ENCODE measurements at regions not wholly inside any gene's neighbourhood (a gene's known extent, or its start where the extent isn't known, plus 50 kb on each side); places are given as distances from the start of the nearest gene placed in this dataset.
"Not testable (repeated sequence)": the region's sequence is repeated elsewhere in the genome, so short reads cannot be mapped to it uniquely, and the experiment has no call there.

- H3K9me3 Mint-ChIP-seq: no peaks in the 10 kb centered on the region
- peaks cover 6% of the 10 kb centered on the region for H3K36me3 Mint-ChIP-seq (ENCODE audit: low read depth)
- H3K4me1 Mint-ChIP-seq (ENCODE audit: low read depth): peaks cover 20% of the 10 kb centered on the region
- no peak overlapping the region for H3K4me3 Mint-ChIP-seq
- H3K27ac Mint-ChIP-seq: no peak overlapping the region
- H3K27me3 Mint-ChIP-seq (ENCODE audit: low read depth): no peaks in the 10 kb centered on the region
These were observed 92.3 kb upstream of the TANK start for GRCh38 chr2:161067846-161068350.

GRCh38 chr2:161068670-161069069, 91.6 kb upstream of the TANK start:
- no peak overlapping the region for H3K4me3 Mint-ChIP-seq
- no peaks in the 10 kb centered on the region for H3K27me3 Mint-ChIP-seq (ENCODE audit: low read depth)
- peaks cover 5% of the 10 kb centered on the region for H3K9me3 Mint-ChIP-seq
- H3K36me3 Mint-ChIP-seq (ENCODE audit: low read depth): peaks cover 10% of the 10 kb centered on the region
- H3K4me1 Mint-ChIP-seq (ENCODE audit: low read depth): peaks cover 20% of the 10 kb centered on the region
- H3K27ac Mint-ChIP-seq: no peak overlapping the region

GRCh38 chr2:161070693-161071479, 89.3 kb upstream of the TANK start:
- H3K36me3 Mint-ChIP-seq (ENCODE audit: low read depth): peaks cover 10% of the 10 kb centered on the region
- H3K27ac Mint-ChIP-seq: no peak overlapping the region

GRCh38 chr2:161072436-161072835, 87.8 kb upstream of the TANK start:
- Mint-ChIP-seq H3K4me1 (ENCODE audit: low read depth) (peaks cover 34% of the 10 kb centered on the region), H3K36me3 (ENCODE audit: low read depth) (peaks cover 11% of the 10 kb centered on the region)
- H3K9me3 Mint-ChIP-seq; H3K27ac Mint-ChIP-seq; H3K27me3 Mint-ChIP-seq (ENCODE audit: low read depth); H3K4me3 Mint-ChIP-seq: not testable (repeated sequence)

More at GRCh38 chr2:161070693-161071479, 89.3 kb upstream of the TANK start:
- no peak overlapping the region for H3K4me3 Mint-ChIP-seq
- H3K9me3 Mint-ChIP-seq: peaks cover 7% of the 10 kb centered on the region
- no peaks in the 10 kb centered on the region for H3K27me3 Mint-ChIP-seq (ENCODE audit: low read depth)
- peaks cover 24% of the 10 kb centered on the region for H3K4me1 Mint-ChIP-seq (ENCODE audit: low read depth)

- H3K27ac Mint-ChIP-seq: no peak overlapping the region
- no peaks in the 10 kb centered on the region for H3K27me3 Mint-ChIP-seq (ENCODE audit: low read depth)
- H3K36me3 Mint-ChIP-seq (ENCODE audit: low read depth): peaks cover 11% of the 10 kb centered on the region
- H3K4me3 Mint-ChIP-seq: no peak overlapping the region
- H3K4me1 Mint-ChIP-seq (ENCODE audit: low read depth): peaks cover 51% of the 10 kb centered on the region
- H3K9me3 Mint-ChIP-seq: peaks cover 11% of the 10 kb centered on the region
These were observed 84.5 kb upstream of the TANK start for GRCh38 chr2:161075701-161076100.

- Mint-ChIP-seq H3K27me3 (ENCODE audit: low read depth) (no peaks in the 10 kb centered on the region), H3K27ac (peak overlapping the region; percentile 94), H3K4me1 (ENCODE audit: low read depth) (peaks cover 50% of the 10 kb centered on the region), H3K4me3 (peak overlapping the region; percentile 58), H3K9me3 (peaks cover 13% of the 10 kb centered on the region), H3K36me3 (ENCODE audit: low read depth) (peaks cover 16% of the 10 kb centered on the region)
These were observed 83.3 kb upstream of the TANK start for GRCh38 chr2:161076936-161077335.

GRCh38 chr2:161077367-161078210, 82.6 kb upstream of the TANK start:
- Mint-ChIP-seq H3K4me1 (ENCODE audit: low read depth) (peaks cover 52% of the 10 kb centered on the region), H3K4me3 (peak overlapping the region; percentile 58), H3K27ac (peak overlapping the region; percentile 94), H3K9me3 (peaks cover 15% of the 10 kb centered on the region), H3K27me3 (ENCODE audit: low read depth) (no peaks in the 10 kb centered on the region), H3K36me3 (ENCODE audit: low read depth) (peaks cover 13% of the 10 kb centered on the region)

- Mint-ChIP-seq H3K27me3 (ENCODE audit: low read depth) (no peaks in the 10 kb centered on the region), H3K9me3 (peaks cover 15% of the 10 kb centered on the region), H3K27ac (peak overlapping the region; percentile 94), H3K4me3 (peak overlapping the region; percentile 58), H3K36me3 (ENCODE audit: low read depth) (peaks cover 12% of the 10 kb centered on the region), H3K4me1 (ENCODE audit: low read depth) (peaks cover 52% of the 10 kb centered on the region)
These were observed 82.1 kb upstream of the TANK start for GRCh38 chr2:161078211-161078539.

GRCh38 chr2:161085149-161085548, 75.1 kb upstream of the TANK start:
- peaks cover 17% of the 10 kb centered on the region for H3K36me3 Mint-ChIP-seq (ENCODE audit: low read depth)
- peaks cover 12% of the 10 kb centered on the region for H3K9me3 Mint-ChIP-seq
- H3K4me1 Mint-ChIP-seq (ENCODE audit: low read depth): peaks cover 40% of the 10 kb centered on the region
- H3K27ac Mint-ChIP-seq: peak overlapping the region; percentile 68
- H3K27me3 Mint-ChIP-seq (ENCODE audit: low read depth): no peaks in the 10 kb centered on the region
- peak overlapping the region; percentile 56 for H3K4me3 Mint-ChIP-seq

GRCh38 chr2:161088658-161089350, 71.4 kb upstream of the TANK start:
- peaks cover 8% of the 10 kb centered on the region for H3K9me3 Mint-ChIP-seq
- peaks cover 11% of the 10 kb centered on the region for H3K36me3 Mint-ChIP-seq (ENCODE audit: low read depth)
- H3K4me3 Mint-ChIP-seq: peak overlapping the region; percentile 1
- H3K27me3 Mint-ChIP-seq (ENCODE audit: low read depth): no peaks in the 10 kb centered on the region
- peak overlapping the region; percentile 59 for H3K27ac Mint-ChIP-seq
- peaks cover 50% of the 10 kb centered on the region for H3K4me1 Mint-ChIP-seq (ENCODE audit: low read depth)

GRCh38 chr2:161090411-161090810, 69.8 kb upstream of the TANK start:
- H3K4me3 Mint-ChIP-seq: peak overlapping the region; percentile 67
- H3K27me3 Mint-ChIP-seq (ENCODE audit: low read depth): no peaks in the 10 kb centered on the region
- peaks cover 53% of the 10 kb centered on the region for H3K4me1 Mint-ChIP-seq (ENCODE audit: low read depth)
- peaks cover 4% of the 10 kb centered on the region for H3K9me3 Mint-ChIP-seq
- H3K27ac Mint-ChIP-seq: peak overlapping the region; percentile 91
- peaks cover 9% of the 10 kb centered on the region for H3K36me3 Mint-ChIP-seq (ENCODE audit: low read depth)

- peaks cover 16% of the 10 kb centered on the region for H3K36me3 Mint-ChIP-seq (ENCODE audit: low read depth)
- H3K4me3 Mint-ChIP-seq: no peak overlapping the region
- H3K4me1 Mint-ChIP-seq (ENCODE audit: low read depth): peaks cover 28% of the 10 kb centered on the region
- H3K27me3 Mint-ChIP-seq (ENCODE audit: low read depth): no peaks in the 10 kb centered on the region
- H3K9me3 Mint-ChIP-seq: peaks cover 12% of the 10 kb centered on the region
- H3K27ac Mint-ChIP-seq: no peak overlapping the region
These were observed 64.9 kb upstream of the TANK start for GRCh38 chr2:161095314-161095713.

GRCh38 chr2:161096336-161096735, 63.9 kb upstream of the TANK start:
- Mint-ChIP-seq H3K36me3 (ENCODE audit: low read depth) (peaks cover 16% of the 10 kb centered on the region), H3K27ac (no peak overlapping the region), H3K27me3 (ENCODE audit: low read depth) (no peaks in the 10 kb centered on the region), H3K4me3 (no peak overlapping the region), H3K9me3 (peaks cover 12% of the 10 kb centered on the region), H3K4me1 (ENCODE audit: low read depth) (peaks cover 24% of the 10 kb centered on the region)

GRCh38 chr2:161097157-161097556, 63.1 kb upstream of the TANK start:
- Mint-ChIP-seq H3K27ac (no peak overlapping the region), H3K36me3 (ENCODE audit: low read depth) (peaks cover 16% of the 10 kb centered on the region), H3K9me3 (peaks cover 12% of the 10 kb centered on the region), H3K27me3 (ENCODE audit: low read depth) (no peaks in the 10 kb centered on the region), H3K4me3 (no peak overlapping the region), H3K4me1 (ENCODE audit: low read depth) (peaks cover 20% of the 10 kb centered on the region)

Data from T-helper 1 cell treated with Interleukin-12 subunit alpha and Interleukin-12 subunit beta and Interleukin-4 antibody, amounts not matched to agents 30 μg/mL and 1 μg/mL, for 36 hours (primary cell).